ENCODE measurements at regions not wholly inside any gene's neighbourhood (a gene's known extent, or its start where the extent isn't known, plus 50 kb on each side); places are given as distances from the start of the nearest gene placed in this dataset.

- intact Hi-C loops (cut with micrococcal nuclease; ENCODE audit: unreplicated experiment), result loop anchor here (2.0 kb wide), 1 partner anchor 429 kb away; no protein-coding TSS in a partner anchor
- DNase-seq (ENCODE audit: low read depth, low spot score) (peak; percentile 53), FAIRE-seq (no peak), ATAC-seq (peak; percentile 69)
- ChIA-PET POLR2A (no interaction called here), CTCF (interaction anchor here (0.7 kb wide), 1 partner anchor 16 kb away, joined by 3 read pairs; no protein-coding TSS in a partner anchor), SMC1A (ENCODE audit: uncharacterized antibody, unreplicated experiment) (interaction anchor here (0.7 to 1.1 kb wide), 2 partner anchors 13 to 39 kb away, joined by 3 to 4 read pairs; no protein-coding TSS in a partner anchor), RAD21 (ENCODE audit: unreplicated experiment) (no interaction called here)
- Histone ChIP-seq H4K20me1 (ENCODE audit: control insufficient read depth, insufficient read depth) (no peaks in the 10 kb centered on the region), H3K27ac (ENCODE audit: control insufficient read depth, insufficient read depth) (no peak overlapping the region), H3K4me3 (no peak overlapping the region), H3K9ac (ENCODE audit: control insufficient read depth, insufficient read depth, low read length) (no peak overlapping the region), H3K27me3 (replicated peaks in 1 of 2; ENCODE audit: control insufficient read depth in 2 of 2, insufficient read depth in 2 of 2, low read length in 1 of 2) (no peaks in the 10 kb centered on the region), H3K79me2 (ENCODE audit: control insufficient read depth, insufficient read depth, low read length) (no peaks in the 10 kb centered on the region), H3K4me1 (ENCODE audit: control insufficient read depth, insufficient read depth, low read length) (peaks cover 16% of the 10 kb centered on the region), H3K4me2 (ENCODE audit: control insufficient read depth, insufficient read depth) (no peak overlapping the region), H3K9me3 (replicated peaks; ENCODE audit: control insufficient read depth, insufficient read depth, low read length) (peaks cover 4% of the 10 kb centered on the region), H3K36me3 (ENCODE audit: control insufficient read depth in 2 of 2, insufficient read depth in 2 of 2, low read length in 1 of 2) (no peaks in the 10 kb centered on the region), H2AFZ (ENCODE audit: control insufficient read depth, low read depth, low read length) (no peak overlapping the region)
- 0% methylated on average over 3 of the region's 3 CpGs for whole genome bisulfite sequencing (ENCODE audit: insufficient coverage, insufficient replicate concordance, low lambda C conversion rate, missing lambda C conversion rate)
- no TSS peak for BruUV-seq (replicated peaks)
- in situ Hi-C loops (cut with MboI), result no loop called here
- TF ChIP-seq BMI1 (IDR thresholded peaks at IDR 0.05; ENCODE audit: borderline replicate concordance), result no peak
- TF ChIP-seq CREB1 (IDR thresholded peaks at IDR 0.05; ENCODE audit: low read depth), result peak; percentile 43; the same call in 1 of the 2 replicates
- TF ChIP-seq RB1 (IDR thresholded peaks at IDR 0.05; ENCODE audit: borderline replicate concordance), result no peak
- TF ChIP-seq TCF12 (IDR thresholded peaks at IDR 0.05; ENCODE audit: low read depth, low read length), result no peak
- no peak for TF ChIP-seq NFYA (IDR thresholded peaks at IDR 0.05; ENCODE audit: borderline replicate concordance, low read depth, low read length)
- TF ChIP-seq KDM1A (IDR thresholded peaks at IDR 0.05; ENCODE audit: borderline replicate concordance), result no peak
- TF ChIP-seq MTA3 (IDR thresholded peaks at IDR 0.05; ENCODE audit: borderline replicate concordance, low read length), result no peak
- TF ChIP-seq POLR2AphosphoS5 (IDR thresholded peaks at IDR 0.05; ENCODE audit: low read length), result no peak
- no peak for TF ChIP-seq NFYB (IDR thresholded peaks at IDR 0.05; ENCODE audit: insufficient read depth, low read depth, low read length)
- no peak for TF ChIP-seq CEBPB (IDR thresholded peaks at IDR 0.05; ENCODE audit: borderline replicate concordance in 1 of 2, low read depth in 2 of 2, low read length in 2 of 2)
- no peak for TF ChIP-seq CHD4 (IDR thresholded peaks at IDR 0.05)
- TF ChIP-seq PAX5 (IDR thresholded peaks at IDR 0.05; ENCODE audit: borderline replicate concordance, low read depth, low read length), result no peak
- TF ChIP-seq HDAC2 (IDR thresholded peaks at IDR 0.05), result no peak
- TF ChIP-seq GATAD2B (conservative IDR thresholded peaks at IDR 0.05; ENCODE audit: low read depth), result no peak
- no peak for TF ChIP-seq POU2F2 (IDR thresholded peaks at IDR 0.05; ENCODE audit: borderline replicate concordance, low read depth, low read length)
- no peak for TF ChIP-seq PKNOX1 (IDR thresholded peaks at IDR 0.05)
- TF ChIP-seq NR2C2 (IDR thresholded peaks at IDR 0.05; ENCODE audit: borderline replicate concordance, control insufficient read depth, insufficient read length, low read depth), result no peak
- TF ChIP-seq EGR1 (IDR thresholded peaks at IDR 0.05; ENCODE audit: borderline replicate concordance in 1 of 2, low read depth in 2 of 2, low read length in 2 of 2), result no peak
- TF ChIP-seq ELK1 (IDR thresholded peaks at IDR 0.05; ENCODE audit: low read depth, low read length), result no peak
- no peak for TF ChIP-seq ATF3 (IDR thresholded peaks at IDR 0.05; ENCODE audit: borderline replicate concordance, extremely low read depth, low read depth, low read length)
- peak; percentile 52; the same call in 1 of the 2 replicates for TF ChIP-seq NFIC (IDR thresholded peaks at IDR 0.05; ENCODE audit: low read depth, low read length)
- no peak for TF ChIP-seq IKZF1 (conservative IDR thresholded peaks at IDR 0.05)
- no peak for TF ChIP-seq YBX1 (IDR thresholded peaks at IDR 0.05)
- TF ChIP-seq SMARCA5 (IDR thresholded peaks at IDR 0.05), result no peak
- no peak for TF ChIP-seq STAT1 (conservative IDR thresholded peaks at IDR 0.05)
- TF ChIP-seq RUNX3 (IDR thresholded peaks at IDR 0.05; ENCODE audit: low read length), result peak; percentile 57
- TF ChIP-seq SREBF2 (IDR thresholded peaks at IDR 0.05; ENCODE audit: low read length), result no peak
Observed at GRCh38 chr2:212727751-212728150, 189.1 kb upstream of the ERBB4 start.

All from GM12878 (cell line).